MM.1S (cell line): ENCODE measurements at regions not wholly inside any gene's neighbourhood (a gene's known extent, or its start where the extent isn't known, plus 50 kb on each side); places are given as distances from the start of the nearest gene placed in this dataset.
"Not testable (repeated sequence)": the region's sequence is repeated elsewhere in the genome, so short reads cannot be mapped to it uniquely, and the experiment has no call there.

Experiments
- EZH2 ChIP-seq: fragments of 300-600 bp; sonication (generic); optimal IDR thresholded peaks from 2 replicates; pipeline ENCODE3; 2017; ENCODE audit warnings: low read depth, mild to moderate bottlenecking, antibody characterized with exemption, low read length, mixed read lengths
- EZH2phosphoT487 ChIP-seq: fragments of 300-600 bp; sonication (generic); IDR thresholded peaks from 2 replicates; pipeline ENCODE4 v1.6.1; 2018; ENCODE audit warnings: antibody characterized with exemption, low read length
- TF ChIP-seq, protein P1 (sequence below): fragments of 300-600 bp; sonication (generic); IDR thresholded peaks from 2 replicates; pipeline ENCODE4 v1.5.1; 2016; ENCODE audit warnings: antibody characterized with exemption, low read length, mixed read lengths

GRCh38 chrX:144783528-144783927 is 463.8 kb upstream of the SPANXN1 start:
- TF ChIP-seq, protein P1, sequence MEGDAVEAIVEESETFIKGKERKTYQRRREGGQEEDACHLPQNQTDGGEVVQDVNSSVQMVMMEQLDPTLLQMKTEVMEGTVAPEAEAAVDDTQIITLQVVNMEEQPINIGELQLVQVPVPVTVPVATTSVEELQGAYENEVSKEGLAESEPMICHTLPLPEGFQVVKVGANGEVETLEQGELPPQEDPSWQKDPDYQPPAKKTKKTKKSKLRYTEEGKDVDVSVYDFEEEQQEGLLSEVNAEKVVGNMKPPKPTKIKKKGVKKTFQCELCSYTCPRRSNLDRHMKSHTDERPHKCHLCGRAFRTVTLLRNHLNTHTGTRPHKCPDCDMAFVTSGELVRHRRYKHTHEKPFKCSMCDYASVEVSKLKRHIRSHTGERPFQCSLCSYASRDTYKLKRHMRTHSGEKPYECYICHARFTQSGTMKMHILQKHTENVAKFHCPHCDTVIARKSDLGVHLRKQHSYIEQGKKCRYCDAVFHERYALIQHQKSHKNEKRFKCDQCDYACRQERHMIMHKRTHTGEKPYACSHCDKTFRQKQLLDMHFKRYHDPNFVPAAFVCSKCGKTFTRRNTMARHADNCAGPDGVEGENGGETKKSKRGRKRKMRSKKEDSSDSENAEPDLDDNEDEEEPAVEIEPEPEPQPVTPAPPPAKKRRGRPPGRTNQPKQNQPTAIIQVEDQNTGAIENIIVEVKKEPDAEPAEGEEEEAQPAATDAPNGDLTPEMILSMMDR: not testable (repeated sequence)
- TF ChIP-seq EZH2, EZH2phosphoT487: not testable (repeated sequence)
